Muscle of arm (tissue), 1 donor: ENCODE measurements at regions not wholly inside any gene's neighbourhood (a gene's known extent, or its start where the extent isn't known, plus 50 kb on each side); places are given as distances from the start of the nearest gene placed in this dataset.

Source experiments
- DNase-seq: peaks from one replicate; pipeline ENCODE4 v3.0.0-alpha.2; 2013

- no peak for DNase-seq
These were observed 73.0 kb upstream of the ADAD1 start for GRCh38 chr4:122305853-122306252.

- no peak for DNase-seq
These were observed 68.7 kb upstream of the ADAD1 start for GRCh38 chr4:122309988-122310626.

- no peak for DNase-seq
These were observed 65.7 kb upstream of the ADAD1 start for GRCh38 chr4:122313006-122313646.

DNA sequence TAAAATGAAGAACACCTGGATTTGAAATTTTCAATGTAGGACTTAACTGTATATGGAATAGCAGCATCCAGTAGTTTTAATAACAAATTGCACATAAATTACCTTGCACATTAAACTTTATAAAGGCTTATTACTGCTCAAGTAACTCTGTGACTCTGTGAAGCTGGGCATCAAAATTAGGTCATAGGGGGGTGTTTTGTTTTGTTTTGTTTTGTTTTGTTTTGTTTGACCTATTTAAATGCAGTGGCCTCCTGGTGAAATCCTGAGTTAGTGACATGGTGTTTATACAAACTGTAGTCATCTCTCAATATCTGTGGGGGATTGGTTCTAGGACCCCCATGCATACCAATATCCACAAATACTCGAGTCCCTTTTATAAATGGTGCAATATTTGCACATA lies 51.9 kb upstream of the ADAD1 start:
- DNase-seq = no peak

DNA sequence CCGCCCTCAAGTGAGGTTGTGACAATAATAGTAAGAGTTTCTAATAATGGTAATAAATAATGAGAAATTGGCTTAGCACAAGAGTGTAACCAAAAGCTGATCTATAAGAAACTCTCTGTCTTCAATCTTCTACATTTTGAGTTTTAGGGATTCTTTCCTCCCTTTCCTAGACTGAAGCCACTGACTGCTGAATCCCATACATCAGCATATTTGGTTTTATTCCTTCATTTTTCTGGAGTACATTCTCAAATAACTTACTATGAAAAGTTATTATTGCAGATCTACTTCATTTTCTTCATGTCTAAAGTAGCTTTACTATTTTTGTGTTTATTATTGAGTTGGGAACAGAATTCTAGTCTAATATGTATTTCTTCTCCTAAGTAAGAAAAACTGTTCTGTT lies 49.9 kb upstream of the ADAD1 start:
- no peak for DNase-seq
